Pancreas (tissue), 10 donors: ENCODE measurements at regions not wholly inside any gene's neighbourhood (a gene's known extent, or its start where the extent isn't known, plus 50 kb on each side); places are given as distances from the start of the nearest gene placed in this dataset.

Experiments
- ATAC-seq, 4 donors: fragments of 200-7000 bp; cut with Tn5 transposase; one replicate each; pipeline versions ENCODE4 v1.8.0 to v1.9.1; 2020; ENCODE audit warnings: mild to moderate bottlenecking in 4 of 4, moderate library complexity in 4 of 4
- DNase-seq, 6 donors: peaks; one replicate each; pipeline ENCODE4 v3.0.0-alpha.2; 2020
- FAIRE-seq: peaks from 2 replicates; lab custom pipeline; 2012; peaks lifted over from hg19 to GRCh38; lab: Jason Lieb, UNC
- H3K27ac ChIP-seq, 4 donors: fragments of 200-600 bp; sonication (generic); 1 replicate in 3 of 4; 2 replicates in 1 of 4; pipeline versions ENCODE4 v1.5.0 to v1.8.0; 2020
- H3K27me3 ChIP-seq, 4 donors: fragments of 200-600 bp; one replicate each; pipeline ENCODE4 v1.8.0; 2021
- H3K36me3 ChIP-seq, 3 donors: fragments of 200-600 bp; sonication (generic) in 1 of 3; one replicate each; pipeline versions ENCODE4 v1.5.0 to v1.8.0; 2020 to 2021
- H3K4me1 ChIP-seq, 3 donors: fragments of 200-600 bp; one replicate each; pipeline ENCODE4 v1.8.0; 2021
- H3K4me3 ChIP-seq, 4 donors: fragments of 200-600 bp; sonication (generic) in 2 of 4; one replicate each; pipeline versions ENCODE4 v1.5.0 to v1.8.0; 2020 to 2021
- H3K9me3 ChIP-seq, 4 donors: fragments of 200-600 bp; one replicate each; pipeline ENCODE4 v1.8.0; 2021
- WGBS, 2 donors: extraction: QIAGEN DNeasy Blood & Tissue Kit; methylation state at CpG; one replicate each; pipeline ENCODE4 v1.1.7; 2013; 5-methylcytosine and 5-hydroxymethylcytosine counted together
- intact Hi-C, 3 donors: fragments of 100-400 bp; cut with DNase I; formaldehyde crosslinking; loops; one replicate each; pipeline versions ENCODE4 v1.11.1 to v1.14.2; 2022
- TF ChIP-seq, protein P1 (sequence below), 4 donors: fragments of 200-600 bp; sonication (generic) in 3 of 4; IDR thresholded peaks; one replicate each; pipeline versions ENCODE4 v1.5.0 to v1.8.0; 2021; ENCODE audit warnings: antibody characterized with exemption in 4 of 4
- donor health status: healthy with polysubstance abuse.
- donor health status: DM: no; HTN: no; CAD: no; lungs with moderate emphysema.
- donor health status: DM: no; HTN: no; CAD: no.
- donor health status: control.
- donor health status: control.
- donor health status: Bipolar disorder and iron deficiency.
- donor health status: DM: yes; HTN: yes; CAD: no.
- donor health status: DM: no; HTN: no; CAD: no.
- donor health status: DM: no; HTN: no; CAD: no.
- donor health status: DM: yes; HTN: yes; CAD: no.

DNA sequence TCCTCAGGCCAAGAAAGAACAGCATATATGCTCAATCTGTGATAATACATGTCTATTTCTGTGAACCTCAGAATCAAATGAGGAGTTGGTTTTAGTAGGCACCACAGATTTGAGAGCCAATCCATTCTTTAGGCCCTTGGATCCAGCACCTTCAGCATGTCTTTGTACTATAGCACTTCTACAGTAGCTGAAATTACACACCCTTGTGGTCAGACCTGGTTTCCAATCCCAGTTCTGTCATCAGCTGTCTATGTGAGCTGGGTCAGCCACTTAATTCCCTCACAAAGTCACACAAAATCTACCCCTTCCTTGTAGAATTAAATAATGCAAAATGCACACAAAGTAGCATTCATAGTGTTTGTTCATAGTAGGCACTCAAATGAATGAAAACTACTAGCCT is 381.3 kb upstream of the LARGE1 start:
- DNase-seq: no peak
- Histone ChIP-seq H3K27me3 (no peaks in the 10 kb centered on the region), H3K9me3 (no peaks in the 10 kb centered on the region), H3K4me3 (no peak overlapping the region), H3K27ac (no peak overlapping the region), H3K36me3 (no peaks in the 10 kb centered on the region), H3K4me1 (no peaks in the 10 kb centered on the region)
- TF ChIP-seq, protein P1, sequence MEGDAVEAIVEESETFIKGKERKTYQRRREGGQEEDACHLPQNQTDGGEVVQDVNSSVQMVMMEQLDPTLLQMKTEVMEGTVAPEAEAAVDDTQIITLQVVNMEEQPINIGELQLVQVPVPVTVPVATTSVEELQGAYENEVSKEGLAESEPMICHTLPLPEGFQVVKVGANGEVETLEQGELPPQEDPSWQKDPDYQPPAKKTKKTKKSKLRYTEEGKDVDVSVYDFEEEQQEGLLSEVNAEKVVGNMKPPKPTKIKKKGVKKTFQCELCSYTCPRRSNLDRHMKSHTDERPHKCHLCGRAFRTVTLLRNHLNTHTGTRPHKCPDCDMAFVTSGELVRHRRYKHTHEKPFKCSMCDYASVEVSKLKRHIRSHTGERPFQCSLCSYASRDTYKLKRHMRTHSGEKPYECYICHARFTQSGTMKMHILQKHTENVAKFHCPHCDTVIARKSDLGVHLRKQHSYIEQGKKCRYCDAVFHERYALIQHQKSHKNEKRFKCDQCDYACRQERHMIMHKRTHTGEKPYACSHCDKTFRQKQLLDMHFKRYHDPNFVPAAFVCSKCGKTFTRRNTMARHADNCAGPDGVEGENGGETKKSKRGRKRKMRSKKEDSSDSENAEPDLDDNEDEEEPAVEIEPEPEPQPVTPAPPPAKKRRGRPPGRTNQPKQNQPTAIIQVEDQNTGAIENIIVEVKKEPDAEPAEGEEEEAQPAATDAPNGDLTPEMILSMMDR (IDR thresholded peaks at IDR 0.05): no peak
- intact Hi-C loops: no loop called here
- no peak for FAIRE-seq
- ATAC-seq: no peak

DNA sequence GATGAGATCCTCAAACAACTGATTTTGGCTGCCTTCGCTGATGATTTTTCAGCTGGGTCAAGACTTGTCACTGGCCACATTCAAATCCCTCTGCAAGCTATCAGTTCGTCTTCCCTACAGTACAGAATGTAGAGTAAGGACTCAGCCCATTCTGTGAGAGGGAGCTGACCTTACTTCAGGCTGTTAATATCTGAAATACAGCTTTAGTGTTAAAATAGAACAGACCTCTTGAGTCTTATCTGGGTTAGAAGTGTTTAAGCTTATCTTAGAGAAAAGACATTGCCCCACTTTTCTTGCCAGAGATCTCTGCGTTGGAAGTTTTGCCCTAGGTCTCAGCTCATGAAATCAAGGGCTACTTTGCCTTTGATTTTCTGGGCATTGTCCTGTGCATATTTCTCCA is 383.4 kb upstream of the LARGE1 start:
- Histone ChIP-seq H3K36me3 (no peaks in the 10 kb centered on the region), H3K9me3 (no peaks in the 10 kb centered on the region), H3K4me1 (no peaks in the 10 kb centered on the region), H3K4me3 (no peak overlapping the region), H3K27me3 (no peaks in the 10 kb centered on the region), H3K27ac (no peak overlapping the region)
- TF ChIP-seq, protein P1 (IDR thresholded peaks at IDR 0.05): no peak
- intact Hi-C loops: no loop called here
- WGBS, 2 donors: 47 to 55% methylated on average over 3 of the region's 3 CpGs
- FAIRE-seq (no peak), DNase-seq (no peak), ATAC-seq (no peak)

- ATAC-seq (no peak), DNase-seq (no peak), FAIRE-seq (no peak)
- H3K4me3 ChIP-seq: no peak overlapping the region
- H3K4me1 ChIP-seq: no peaks in the 10 kb centered on the region
- no peaks in the 10 kb centered on the region for H3K27me3 ChIP-seq
- no peaks in the 10 kb centered on the region for H3K36me3 ChIP-seq
- TF ChIP-seq, protein P1 (IDR thresholded peaks at IDR 0.05): no peak
- 67 to 94% methylated on average over 2 of the region's 2 CpGs for WGBS, 2 donors
- intact Hi-C loops: no loop called here
- H3K9me3 ChIP-seq: no peaks in the 10 kb centered on the region
- H3K27ac ChIP-seq: no peak overlapping the region
These were observed 386.1 kb upstream of the LARGE1 start for GRCh38 chr22:34306361-34306760.

GRCh38 chr22:34308101-34308500 is 387.8 kb upstream of the LARGE1 start:
- Histone ChIP-seq H3K27ac (no peak overlapping the region), H3K9me3 (no peaks in the 10 kb centered on the region), H3K4me3 (no peak overlapping the region), H3K27me3 (no peaks in the 10 kb centered on the region), H3K36me3 (no peaks in the 10 kb centered on the region), H3K4me1 (no peaks in the 10 kb centered on the region)
- FAIRE-seq (no peak), DNase-seq (no peak), ATAC-seq (peak in 2 of 4 donors; percentile 40 to 43)
- TF ChIP-seq, protein P1 (IDR thresholded peaks at IDR 0.05): no peak
- WGBS, 2 donors: 71 to 74% methylated on average over 3 of the region's 3 CpGs
- intact Hi-C loops: no loop called here

DNA sequence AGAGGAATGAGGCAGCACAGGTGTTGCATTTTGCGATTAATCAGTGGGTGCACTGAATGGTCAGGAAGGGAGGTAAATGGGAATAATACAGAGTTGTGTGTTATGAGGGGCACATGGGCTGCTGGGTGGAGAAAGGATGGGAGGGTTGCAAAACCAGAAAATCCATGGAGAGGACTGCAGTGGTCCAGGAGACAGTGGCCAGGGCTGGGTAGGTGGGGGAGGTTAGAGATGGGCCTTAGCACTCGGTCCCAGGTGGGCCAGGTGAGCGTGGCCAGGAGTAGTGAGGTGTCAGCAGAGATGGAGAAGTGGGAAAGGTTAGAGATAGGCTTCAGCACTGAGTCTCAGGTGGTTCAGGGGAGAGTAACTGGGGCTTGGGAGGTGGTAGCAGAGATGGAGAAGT is 399.1 kb upstream of the LARGE1 start:
- intact Hi-C loops: no loop called here
- TF ChIP-seq, protein P1 (IDR thresholded peaks at IDR 0.05): no peak
- no peak for DNase-seq

More for the DNA sequence above, 399.1 kb upstream of the LARGE1 start:
- Histone ChIP-seq H3K27me3 (no peaks in the 10 kb centered on the region), H3K36me3 (no peaks in the 10 kb centered on the region), H3K4me1 (no peaks in the 10 kb centered on the region), H3K4me3 (no peak overlapping the region), H3K27ac (no peak overlapping the region), H3K9me3 (no peaks in the 10 kb centered on the region)
- no peak for FAIRE-seq
- no peak for ATAC-seq
- WGBS, 2 donors: 56 to 67% methylated on average over 3 of the region's 3 CpGs
